ENCODE measurements at regions not wholly inside any gene's neighbourhood (a gene's known extent, or its start where the extent isn't known, plus 50 kb on each side); places are given as distances from the start of the nearest gene placed in this dataset.

DNA sequence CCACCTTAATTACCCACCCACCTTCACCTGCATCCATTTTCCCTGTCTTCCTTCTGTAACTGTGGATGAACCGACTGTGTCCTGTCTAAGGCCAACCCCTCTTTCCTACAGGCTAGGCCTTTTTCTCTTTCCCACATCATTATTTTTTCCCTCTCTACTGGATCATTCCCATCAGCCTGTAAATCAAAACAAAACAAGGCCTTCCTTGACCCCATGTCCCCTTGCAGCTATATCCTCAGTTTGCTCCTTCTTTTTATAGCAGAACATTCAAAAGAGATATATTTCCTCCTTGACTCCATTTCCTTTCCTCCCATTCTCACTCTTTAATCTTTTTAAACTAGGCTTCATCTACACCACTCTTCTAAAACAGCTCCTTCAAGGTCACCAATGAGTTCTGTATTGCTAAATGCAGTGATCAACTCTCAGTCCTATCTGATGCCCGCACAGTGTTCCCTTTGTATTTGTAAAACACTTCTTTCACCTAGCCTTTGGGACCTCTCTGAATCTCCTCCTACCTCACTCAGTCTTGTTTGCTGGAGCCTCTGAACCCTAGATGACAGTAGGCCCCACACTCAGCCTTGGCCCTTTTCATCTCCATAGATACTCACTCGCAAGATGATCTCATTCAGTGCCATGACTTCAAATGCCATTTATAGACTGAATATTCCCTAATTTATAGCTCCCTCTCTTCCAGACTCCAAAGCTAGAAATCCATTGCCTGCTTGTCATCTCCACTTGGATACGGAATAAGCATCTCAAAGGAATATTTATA, 55.7 kb downstream of the CXCR4 start:
- DNase-seq (ENCODE audit: low read depth), result no peak
- no peak overlapping the region for H3K4me3 ChIP-seq (ENCODE audit: low read depth, low read length)
- TF ChIP-seq, protein P1, sequence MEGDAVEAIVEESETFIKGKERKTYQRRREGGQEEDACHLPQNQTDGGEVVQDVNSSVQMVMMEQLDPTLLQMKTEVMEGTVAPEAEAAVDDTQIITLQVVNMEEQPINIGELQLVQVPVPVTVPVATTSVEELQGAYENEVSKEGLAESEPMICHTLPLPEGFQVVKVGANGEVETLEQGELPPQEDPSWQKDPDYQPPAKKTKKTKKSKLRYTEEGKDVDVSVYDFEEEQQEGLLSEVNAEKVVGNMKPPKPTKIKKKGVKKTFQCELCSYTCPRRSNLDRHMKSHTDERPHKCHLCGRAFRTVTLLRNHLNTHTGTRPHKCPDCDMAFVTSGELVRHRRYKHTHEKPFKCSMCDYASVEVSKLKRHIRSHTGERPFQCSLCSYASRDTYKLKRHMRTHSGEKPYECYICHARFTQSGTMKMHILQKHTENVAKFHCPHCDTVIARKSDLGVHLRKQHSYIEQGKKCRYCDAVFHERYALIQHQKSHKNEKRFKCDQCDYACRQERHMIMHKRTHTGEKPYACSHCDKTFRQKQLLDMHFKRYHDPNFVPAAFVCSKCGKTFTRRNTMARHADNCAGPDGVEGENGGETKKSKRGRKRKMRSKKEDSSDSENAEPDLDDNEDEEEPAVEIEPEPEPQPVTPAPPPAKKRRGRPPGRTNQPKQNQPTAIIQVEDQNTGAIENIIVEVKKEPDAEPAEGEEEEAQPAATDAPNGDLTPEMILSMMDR (IDR thresholded peaks at IDR 0.05; ENCODE audit: low read depth, low read length, missing control alignments), result no peak

GRCh38 chr2:136060416-136060815, 57.5 kb downstream of the CXCR4 start:
- no peak overlapping the region for H3K4me3 ChIP-seq (ENCODE audit: low read depth, low read length)
- TF ChIP-seq, protein P1 (IDR thresholded peaks at IDR 0.05; ENCODE audit: low read depth, low read length, missing control alignments), result no peak
- DNase-seq (ENCODE audit: low read depth), result no peak

GRCh38 chr2:136059036-136059472, 58.9 kb downstream of the CXCR4 start:
- peak; percentile 25 for DNase-seq (ENCODE audit: low read depth)
- H3K4me3 ChIP-seq (ENCODE audit: low read depth, low read length), result no peak overlapping the region
- TF ChIP-seq, protein P1 (IDR thresholded peaks at IDR 0.05; ENCODE audit: low read depth, low read length, missing control alignments), result no peak

- no peak overlapping the region for H3K4me3 ChIP-seq (ENCODE audit: low read depth, low read length)
- TF ChIP-seq, protein P1 (IDR thresholded peaks at IDR 0.05; ENCODE audit: low read depth, low read length, missing control alignments), result no peak
- DNase-seq (ENCODE audit: low read depth), result no peak
These were observed 59.7 kb downstream of the CXCR4 start for GRCh38 chr2:136058262-136058661.

GRCh38 chr2:136057802-136058140, 60.2 kb downstream of the CXCR4 start:
- no peak overlapping the region for H3K4me3 ChIP-seq (ENCODE audit: low read depth, low read length)
- TF ChIP-seq, protein P1 (IDR thresholded peaks at IDR 0.05; ENCODE audit: low read depth, low read length, missing control alignments), result no peak
- DNase-seq (ENCODE audit: low read depth), result no peak

- DNase-seq (ENCODE audit: low read depth), result peak; percentile 26
- no peak overlapping the region; the same call in 1 of the 2 replicates for H3K4me3 ChIP-seq (ENCODE audit: low read depth, low read length)
- TF ChIP-seq, protein P1 (IDR thresholded peaks at IDR 0.05; ENCODE audit: low read depth, low read length, missing control alignments), result no peak
These were observed 60.7 kb downstream of the CXCR4 start for GRCh38 chr2:136057023-136057801.

Measured in GM12864 (cell line).